Liver (tissue), 8 donors: ENCODE measurements at regions not wholly inside any gene's neighbourhood (a gene's known extent, or its start where the extent isn't known, plus 50 kb on each side); places are given as distances from the start of the nearest gene placed in this dataset.

Experiments
- DNase-seq: peaks from one replicate; pipeline ENCODE4 v3.0.0-alpha.2; 2017; ENCODE audit warnings: low spot score
- H3K27ac ChIP-seq, 2 donors: one replicate each; pipeline ENCODE4 v1.7.0; 2013; ENCODE audit warnings: inconsistent platforms in 2 of 2, low read length in 2 of 2, control low read depth in 1 of 2, low read depth in 1 of 2, mild to moderate bottlenecking in 1 of 2
- H3K27me3 ChIP-seq, 4 donors: one replicate each; pipeline versions ENCODE4 v1.6.1 to v1.7.0; 2013; ENCODE audit warnings: low read length in 3 of 4, inconsistent platforms in 1 of 4, mild to moderate bottlenecking in 1 of 4, moderate library complexity in 1 of 4; ENCODE audit not compliant: control insufficient read depth in 4 of 4, insufficient read depth in 4 of 4
- H3K36me3 ChIP-seq, 4 donors: one replicate each; pipeline versions ENCODE4 v1.6.1 to v1.7.0; 2013; ENCODE audit warnings: low read length in 3 of 4, mild to moderate bottlenecking in 3 of 4, low read depth in 1 of 4, moderate library complexity in 1 of 4; ENCODE audit not compliant: control insufficient read depth in 4 of 4, insufficient read depth in 3 of 4
- H3K4me1 ChIP-seq, 4 donors: one replicate each; pipeline versions ENCODE4 v1.6.1 to v1.7.0; 2013; ENCODE audit warnings: low read length in 3 of 4, mild to moderate bottlenecking in 3 of 4, moderate library complexity in 1 of 4; ENCODE audit not compliant: control insufficient read depth in 4 of 4, insufficient read depth in 4 of 4
- H3K4me3 ChIP-seq, 3 donors: one replicate each; pipeline versions ENCODE4 v1.6.1 to v1.7.0; 2013; ENCODE audit warnings: low read length in 3 of 3, control low read depth in 1 of 3, low read depth in 1 of 3, mild to moderate bottlenecking in 1 of 3
- H3K9ac ChIP-seq, 2 donors: one replicate each; pipeline ENCODE4 v1.7.0; 2013; ENCODE audit warnings: low read length in 2 of 2, mild to moderate bottlenecking in 2 of 2, moderate library complexity in 2 of 2, control low read depth in 1 of 2, low read depth in 1 of 2
- H3K9me3 ChIP-seq, 4 donors: one replicate each; pipeline versions ENCODE4 v1.6.1 to v1.7.0; 2013; ENCODE audit warnings: low read length in 3 of 4; ENCODE audit not compliant: control insufficient read depth in 4 of 4
- CTCF ChIP-seq: fragments of 150-350 bp; IDR thresholded peaks from 2 replicates; pipeline ENCODE4 v1.5.1; 2017; ENCODE audit warnings: improper control_type of control experiment, low read depth, low read length; ENCODE audit not compliant: missing input control
- FOXA1 ChIP-seq: IDR thresholded peaks from 2 replicates; pipeline ENCODE4 v1.6.1; 2016; ENCODE audit warnings: antibody characterized with exemption
- FOXA2 ChIP-seq: IDR thresholded peaks from 2 replicates; pipeline ENCODE4 v1.6.1; 2016; ENCODE audit warnings: antibody characterized with exemption
- HNF4A ChIP-seq, 2 donors: conservative IDR thresholded peaks; 2 replicates each; pipeline ENCODE4 v1.6.1; 2016; ENCODE audit warnings: antibody characterized with exemption in 2 of 2, mild to moderate bottlenecking in 2 of 2
- JUND ChIP-seq, 2 donors: IDR thresholded peaks; 2 replicates each; pipeline ENCODE4 v1.6.1; 2016; ENCODE audit warnings: antibody characterized with exemption in 2 of 2
- NR2F2 ChIP-seq: IDR thresholded peaks from 2 replicates; pipeline ENCODE4 v1.6.1; 2016; ENCODE audit warnings: antibody characterized with exemption
- RAD21 ChIP-seq, 2 donors: IDR thresholded peaks; 2 replicates each; pipeline ENCODE4 v1.6.1; 2016; ENCODE audit warnings: antibody characterized with exemption in 2 of 2, mild to moderate bottlenecking in 2 of 2
- REST ChIP-seq: IDR thresholded peaks from 2 replicates; pipeline ENCODE4 v1.6.1; 2016; ENCODE audit warnings: antibody characterized with exemption, mild to moderate bottlenecking
- SP1 ChIP-seq: IDR thresholded peaks from 2 replicates; pipeline ENCODE4 v1.6.1; 2018; ENCODE audit warnings: antibody characterized with exemption, mild to moderate bottlenecking
- TAF1 ChIP-seq: conservative IDR thresholded peaks from 2 replicates; pipeline ENCODE4 v1.6.1; 2016; ENCODE audit warnings: antibody characterized with exemption, mild to moderate bottlenecking
- YY1 ChIP-seq: IDR thresholded peaks from 2 replicates; pipeline ENCODE4 v1.6.1; 2016; ENCODE audit warnings: antibody characterized with exemption, mild to moderate bottlenecking
- WGBS: extraction: QIAGEN DNeasy Blood & Tissue Kit; methylation state at CpG from one replicate; pipeline ENCODE4 v1.1.7; 2013; 5-methylcytosine and 5-hydroxymethylcytosine counted together
- TF ChIP-seq, protein P1 (sequence below): IDR thresholded peaks from 2 replicates; pipeline ENCODE4 v1.6.1; 2016; ENCODE audit warnings: antibody characterized with exemption
- TF ChIP-seq, protein P2 (sequence below): IDR thresholded peaks from 2 replicates; pipeline ENCODE4 v1.6.1; 2016; ENCODE audit warnings: antibody characterized with exemption
- donor health status: healthy.
- donor health status: healthy.
- donor health status: healthy.
- donor health status: healthy.
- donor health status: healthy.

GRCh38 chr2:5123582-5124196, 568.5 kb upstream of the SOX11 start:
- WGBS: 59% methylated on average over 4 of the region's 4 CpGs
- H3K27ac ChIP-seq: no peak overlapping the region
- H3K36me3 ChIP-seq: no peaks in the 10 kb centered on the region
- H3K9me3 ChIP-seq: no peaks in the 10 kb centered on the region
- TF ChIP-seq SP1: no peak
- TF ChIP-seq CTCF: no peak
- no peak for TF ChIP-seq FOXA2
- no peak for TF ChIP-seq JUND (IDR thresholded peaks at IDR 0.05)
- no peak for TF ChIP-seq REST
- TF ChIP-seq TAF1: no peak
- TF ChIP-seq, protein P1, sequence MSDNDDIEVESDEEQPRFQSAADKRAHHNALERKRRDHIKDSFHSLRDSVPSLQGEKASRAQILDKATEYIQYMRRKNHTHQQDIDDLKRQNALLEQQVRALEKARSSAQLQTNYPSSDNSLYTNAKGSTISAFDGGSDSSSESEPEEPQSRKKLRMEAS: no peak
- TF ChIP-seq RAD21 (IDR thresholded peaks at IDR 0.05): no peak
- TF ChIP-seq FOXA1: no peak
- H3K27me3 ChIP-seq: peaks cover 0 to 4% (median 0%) of the 10 kb centered on the region in 4 donors
- no peak overlapping the region for H3K4me3 ChIP-seq
- no peak overlapping the region for H3K9ac ChIP-seq
- DNase-seq: no peak
- no peaks in the 10 kb centered on the region for H3K4me1 ChIP-seq

DNA sequence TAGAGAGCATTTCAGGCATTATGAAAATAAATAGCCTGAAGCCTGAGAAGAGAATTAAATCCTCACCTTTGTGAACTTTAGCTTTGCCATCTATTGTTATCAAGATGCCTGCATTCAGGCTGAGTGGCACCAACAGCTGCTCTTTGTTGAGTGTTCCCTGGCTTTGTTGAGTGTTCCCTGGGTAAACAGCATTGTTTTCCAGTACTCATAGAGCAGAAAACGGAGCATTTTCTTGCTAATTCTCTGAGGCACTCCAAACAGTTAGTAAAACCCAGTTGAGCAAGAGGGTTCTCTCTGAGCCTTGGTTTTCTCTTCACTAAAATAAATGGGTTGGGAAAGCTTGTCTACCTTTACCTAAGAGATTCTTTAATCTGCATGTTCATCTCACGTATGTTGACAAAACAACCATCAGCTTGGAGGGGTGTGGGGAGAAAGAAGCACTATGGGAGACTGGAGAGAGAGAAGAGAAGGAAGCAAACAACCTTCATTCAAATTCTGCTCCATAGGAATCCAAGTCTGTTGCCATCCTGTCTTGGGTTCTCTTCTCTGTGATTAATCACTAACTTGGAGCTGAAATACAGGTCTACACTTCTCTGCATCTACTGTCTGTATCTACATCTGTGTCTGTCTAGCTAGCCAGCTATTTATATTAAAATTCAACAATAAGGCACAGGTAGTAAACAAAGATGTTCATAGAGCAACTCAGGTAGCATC, 567.0 kb upstream of the SOX11 start:
- Histone ChIP-seq H3K27ac (no peak overlapping the region), H3K27me3 (peaks cover 0 to 4% (median 0%) of the 10 kb centered on the region in 4 donors), H3K9me3 (no peaks in the 10 kb centered on the region), H3K4me1 (no peaks in the 10 kb centered on the region), H3K9ac (no peak overlapping the region), H3K4me3 (no peak overlapping the region), H3K36me3 (no peaks in the 10 kb centered on the region)
- TF ChIP-seq RAD21 (IDR thresholded peaks at IDR 0.05): no peak
- TF ChIP-seq, protein P2, sequence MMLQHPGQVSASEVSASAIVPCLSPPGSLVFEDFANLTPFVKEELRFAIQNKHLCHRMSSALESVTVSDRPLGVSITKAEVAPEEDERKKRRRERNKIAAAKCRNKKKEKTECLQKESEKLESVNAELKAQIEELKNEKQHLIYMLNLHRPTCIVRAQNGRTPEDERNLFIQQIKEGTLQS: no peak
- no peak for TF ChIP-seq JUND (IDR thresholded peaks at IDR 0.05)
- no peak for TF ChIP-seq NR2F2
- TF ChIP-seq YY1: no peak
- TF ChIP-seq HNF4A (conservative IDR thresholded peaks at IDR 0.05): no peak
- TF ChIP-seq FOXA2: no peak
- 33% methylated on average over 2 of the region's 2 CpGs for WGBS
- DNase-seq: no peak
